ENCODE measurements at regions not wholly inside any gene's neighbourhood (a gene's known extent, or its start where the extent isn't known, plus 50 kb on each side); places are given as distances from the start of the nearest gene placed in this dataset.

GRCh38 chr14:100644784-100645183 lies 57.6 kb upstream of the BEGAIN start:
- TF ChIP-seq, protein P1, sequence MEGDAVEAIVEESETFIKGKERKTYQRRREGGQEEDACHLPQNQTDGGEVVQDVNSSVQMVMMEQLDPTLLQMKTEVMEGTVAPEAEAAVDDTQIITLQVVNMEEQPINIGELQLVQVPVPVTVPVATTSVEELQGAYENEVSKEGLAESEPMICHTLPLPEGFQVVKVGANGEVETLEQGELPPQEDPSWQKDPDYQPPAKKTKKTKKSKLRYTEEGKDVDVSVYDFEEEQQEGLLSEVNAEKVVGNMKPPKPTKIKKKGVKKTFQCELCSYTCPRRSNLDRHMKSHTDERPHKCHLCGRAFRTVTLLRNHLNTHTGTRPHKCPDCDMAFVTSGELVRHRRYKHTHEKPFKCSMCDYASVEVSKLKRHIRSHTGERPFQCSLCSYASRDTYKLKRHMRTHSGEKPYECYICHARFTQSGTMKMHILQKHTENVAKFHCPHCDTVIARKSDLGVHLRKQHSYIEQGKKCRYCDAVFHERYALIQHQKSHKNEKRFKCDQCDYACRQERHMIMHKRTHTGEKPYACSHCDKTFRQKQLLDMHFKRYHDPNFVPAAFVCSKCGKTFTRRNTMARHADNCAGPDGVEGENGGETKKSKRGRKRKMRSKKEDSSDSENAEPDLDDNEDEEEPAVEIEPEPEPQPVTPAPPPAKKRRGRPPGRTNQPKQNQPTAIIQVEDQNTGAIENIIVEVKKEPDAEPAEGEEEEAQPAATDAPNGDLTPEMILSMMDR (conservative IDR thresholded peaks at IDR 0.05 in 1 of 2, IDR thresholded peaks at IDR 0.05 in 1 of 2; ENCODE audit: low read depth in 1 of 2, low read length in 2 of 2), result no peak
- no peak for TF ChIP-seq EZH2 (IDR thresholded peaks at IDR 0.05; ENCODE audit: low read length, missing control alignments)
